ENCODE measurements at regions not wholly inside any gene's neighbourhood (a gene's known extent, or its start where the extent isn't known, plus 50 kb on each side); places are given as distances from the start of the nearest gene placed in this dataset.

- Histone ChIP-seq H3K9ac (ENCODE audit: insufficient read length) (no peak overlapping the region), H3K36me3 (ENCODE audit: insufficient read depth, low read length) (no peaks in the 10 kb centered on the region), H3K27ac (no peak overlapping the region), H3K9me3 (ENCODE audit: low read depth, low read length) (no peaks in the 10 kb centered on the region), H3K4me3 (no peak overlapping the region)
- TF ChIP-seq FOXP2 (optimal IDR thresholded peaks at IDR 0.05; ENCODE audit: control extremely low read depth, extremely low read length, insufficient read depth), result no peak
- TF ChIP-seq POLR2AphosphoS5 (IDR thresholded peaks at IDR 0.05; ENCODE audit: borderline replicate concordance, low read depth, low read length), result no peak
- no peak for TF ChIP-seq EZH2 (IDR thresholded peaks at IDR 0.05)
- no peak for DNase-seq (ENCODE audit: low read depth, low spot score)
These were observed 192.5 kb upstream of the PRSS1 start for GRCh38 chr7:142556740-142557139.

GRCh38 chr7:142554560-142555532, 194.4 kb upstream of the PRSS1 start:
- Histone ChIP-seq H3K27ac (no peak overlapping the region), H3K9ac (ENCODE audit: insufficient read length) (no peak overlapping the region), H3K9me3 (ENCODE audit: low read depth, low read length) (no peaks in the 10 kb centered on the region), H3K36me3 (ENCODE audit: insufficient read depth, low read length) (no peaks in the 10 kb centered on the region), H3K4me3 (no peak overlapping the region)
- no peak for DNase-seq (ENCODE audit: low read depth, low spot score)
- TF ChIP-seq EZH2 (IDR thresholded peaks at IDR 0.05), result no peak
- TF ChIP-seq POLR2AphosphoS5 (IDR thresholded peaks at IDR 0.05; ENCODE audit: borderline replicate concordance, low read depth, low read length), result no peak
- TF ChIP-seq FOXP2 (optimal IDR thresholded peaks at IDR 0.05; ENCODE audit: control extremely low read depth, extremely low read length, insufficient read depth), result no peak

- no peaks in the 10 kb centered on the region for H3K9me3 ChIP-seq (ENCODE audit: low read depth, low read length)
- H3K36me3 ChIP-seq (ENCODE audit: insufficient read depth, low read length), result no peaks in the 10 kb centered on the region
- H3K9ac ChIP-seq (ENCODE audit: insufficient read length), result no peak overlapping the region
- no peak for DNase-seq (ENCODE audit: low read depth, low spot score)
- no peak overlapping the region for H3K27ac ChIP-seq
- H3K4me3 ChIP-seq, result no peak overlapping the region
- TF ChIP-seq POLR2AphosphoS5 (IDR thresholded peaks at IDR 0.05; ENCODE audit: borderline replicate concordance, low read depth, low read length) (no peak), EZH2 (IDR thresholded peaks at IDR 0.05) (no peak), FOXP2 (optimal IDR thresholded peaks at IDR 0.05; ENCODE audit: control extremely low read depth, extremely low read length, insufficient read depth) (no peak)
These were observed 196.1 kb upstream of the PRSS1 start for GRCh38 chr7:142553216-142553615.

GRCh38 chr7:142548978-142549377, 200.3 kb upstream of the PRSS1 start:
- H3K36me3 ChIP-seq (ENCODE audit: insufficient read depth, low read length), result no peaks in the 10 kb centered on the region
- DNase-seq (ENCODE audit: low read depth, low spot score), result no peak
- no peak overlapping the region for H3K4me3 ChIP-seq
- H3K27ac ChIP-seq, result no peak overlapping the region
- H3K9ac ChIP-seq (ENCODE audit: insufficient read length), result no peak overlapping the region
- TF ChIP-seq POLR2AphosphoS5 (IDR thresholded peaks at IDR 0.05; ENCODE audit: borderline replicate concordance, low read depth, low read length) (no peak), EZH2 (IDR thresholded peaks at IDR 0.05) (no peak), FOXP2 (optimal IDR thresholded peaks at IDR 0.05; ENCODE audit: control extremely low read depth, extremely low read length, insufficient read depth) (no peak)
- H3K9me3 ChIP-seq (ENCODE audit: low read depth, low read length), result no peaks in the 10 kb centered on the region

GRCh38 chr7:142546452-142546851, 202.8 kb upstream of the PRSS1 start:
- Histone ChIP-seq H3K36me3 (ENCODE audit: insufficient read depth, low read length) (no peaks in the 10 kb centered on the region), H3K27ac (no peak overlapping the region), H3K9ac (ENCODE audit: insufficient read length) (no peak overlapping the region), H3K9me3 (ENCODE audit: low read depth, low read length) (no peaks in the 10 kb centered on the region), H3K4me3 (no peak overlapping the region)
- no peak for TF ChIP-seq POLR2AphosphoS5 (IDR thresholded peaks at IDR 0.05; ENCODE audit: borderline replicate concordance, low read depth, low read length)
- TF ChIP-seq FOXP2 (optimal IDR thresholded peaks at IDR 0.05; ENCODE audit: control extremely low read depth, extremely low read length, insufficient read depth), result no peak
- no peak for TF ChIP-seq EZH2 (IDR thresholded peaks at IDR 0.05)
- no peak for DNase-seq (ENCODE audit: low read depth, low spot score)

- H3K9ac ChIP-seq (ENCODE audit: insufficient read length), result no peak overlapping the region
- H3K9me3 ChIP-seq (ENCODE audit: low read depth, low read length), result no peaks in the 10 kb centered on the region
- DNase-seq (ENCODE audit: low read depth, low spot score), result no peak
- no peak overlapping the region for H3K4me3 ChIP-seq
- no peak for TF ChIP-seq FOXP2 (optimal IDR thresholded peaks at IDR 0.05; ENCODE audit: control extremely low read depth, extremely low read length, insufficient read depth)
- no peak for TF ChIP-seq EZH2 (IDR thresholded peaks at IDR 0.05)
- no peak for TF ChIP-seq POLR2AphosphoS5 (IDR thresholded peaks at IDR 0.05; ENCODE audit: borderline replicate concordance, low read depth, low read length)
- no peaks in the 10 kb centered on the region for H3K36me3 ChIP-seq (ENCODE audit: insufficient read depth, low read length)
- H3K27ac ChIP-seq, result no peak overlapping the region
These were observed 206.3 kb upstream of the PRSS1 start for GRCh38 chr7:142542942-142543341.

- no peak overlapping the region for H3K4me3 ChIP-seq
These were observed 207.2 kb upstream of the PRSS1 start for GRCh38 chr7:142542105-142542504.

GRCh38 chr7:142540371-142540770, 208.9 kb upstream of the PRSS1 start:
- TF ChIP-seq POLR2AphosphoS5 (IDR thresholded peaks at IDR 0.05; ENCODE audit: borderline replicate concordance, low read depth, low read length), result no peak
- TF ChIP-seq FOXP2 (optimal IDR thresholded peaks at IDR 0.05; ENCODE audit: control extremely low read depth, extremely low read length, insufficient read depth), result no peak
- no peak for TF ChIP-seq EZH2 (IDR thresholded peaks at IDR 0.05)
- H3K9me3 ChIP-seq (ENCODE audit: low read depth, low read length), result no peaks in the 10 kb centered on the region
- H3K27ac ChIP-seq, result no peak overlapping the region
- no peaks in the 10 kb centered on the region for H3K36me3 ChIP-seq (ENCODE audit: insufficient read depth, low read length)
- no peak overlapping the region for H3K4me3 ChIP-seq
- no peak for DNase-seq (ENCODE audit: low read depth, low spot score)
- H3K9ac ChIP-seq (ENCODE audit: insufficient read length), result no peak overlapping the region

More at GRCh38 chr7:142542105-142542504, 207.2 kb upstream of the PRSS1 start:
- Histone ChIP-seq H3K36me3 (ENCODE audit: insufficient read depth, low read length) (no peaks in the 10 kb centered on the region), H3K27ac (no peak overlapping the region), H3K9me3 (ENCODE audit: low read depth, low read length) (no peaks in the 10 kb centered on the region), H3K9ac (ENCODE audit: insufficient read length) (no peak overlapping the region)
- DNase-seq (ENCODE audit: low read depth, low spot score), result no peak
- no peak for TF ChIP-seq EZH2 (IDR thresholded peaks at IDR 0.05)
- no peak for TF ChIP-seq FOXP2 (optimal IDR thresholded peaks at IDR 0.05; ENCODE audit: control extremely low read depth, extremely low read length, insufficient read depth)
- no peak for TF ChIP-seq POLR2AphosphoS5 (IDR thresholded peaks at IDR 0.05; ENCODE audit: borderline replicate concordance, low read depth, low read length)

Data from SK-N-MC (cell line).